MCF 10A (cell line): ENCODE measurements at regions not wholly inside any gene's neighbourhood (a gene's known extent, or its start where the extent isn't known, plus 50 kb on each side); places are given as distances from the start of the nearest gene placed in this dataset.

Experiments
- BruUV-seq: library from RNA; stranded (reverse); fragments of 400-500 nt; replicated peaks from 2 replicates; lab custom pipeline; 2021; lab: Mats Ljungman, UMichigan
- CTCF ChIA-PET: fragments of 300-600 bp; sonication (Branson Sonifier 250); formaldehyde crosslinking; extraction: SDS; loops from one replicate; lab custom pipeline; 2021; ENCODE audit warnings: antibody characterized with exemption, inconsistent platforms; lab: Yijun Ruan, JAX
- POLR2A ChIA-PET: fragments of 300-600, 350-650 bp; sonication (Branson Sonifier 250); formaldehyde crosslinking; extraction: SDS; loops from one replicate; lab custom pipeline; 2020; ENCODE audit warnings: antibody characterized with exemption, inconsistent platforms; lab: Yijun Ruan, JAX
- DNase-seq: peaks from one replicate; pipeline ENCODE4 v3.0.0-alpha.2; 2018; ENCODE audit not compliant: unreplicated experiment
- H3K27ac Mint-ChIP-seq: one replicate; pipeline ENCODE4 v1.8.0; 2022; ENCODE audit warnings: mild to moderate bottlenecking, low read depth, mixed read lengths; ENCODE audit not compliant: unreplicated experiment
- H3K27me3 Mint-ChIP-seq: one replicate; pipeline ENCODE4 v1.8.0; 2022; ENCODE audit warnings: mixed read lengths; ENCODE audit not compliant: insufficient read depth, unreplicated experiment
- H3K36me3 Mint-ChIP-seq: one replicate; pipeline ENCODE4 v1.8.0; 2022; ENCODE audit warnings: mild to moderate bottlenecking, moderate library complexity, mixed read lengths; ENCODE audit not compliant: insufficient read depth, unreplicated experiment
- H3K4me1 Mint-ChIP-seq: one replicate; pipeline ENCODE4 v1.8.0; 2022; ENCODE audit warnings: mixed read lengths; ENCODE audit not compliant: insufficient read depth, unreplicated experiment
- H3K4me3 Mint-ChIP-seq: one replicate; pipeline ENCODE4 v1.8.0; 2022; ENCODE audit warnings: mild to moderate bottlenecking, moderate library complexity, mixed read lengths; ENCODE audit not compliant: unreplicated experiment
- H3K9me3 Mint-ChIP-seq: one replicate; pipeline ENCODE4 v1.8.0; 2022; ENCODE audit warnings: mixed read lengths; ENCODE audit not compliant: unreplicated experiment
- CTCF ChIP-seq: fragments of 200-600 bp; IDR thresholded peaks from one replicate; pipeline ENCODE4 v1.8.0; 2022; ENCODE audit warnings: antibody characterized with exemption, mild to moderate bottlenecking; ENCODE audit not compliant: unreplicated experiment
- intact Hi-C: fragments of 100-400 bp; cut with micrococcal nuclease; formaldehyde crosslinking; loops from 2 replicates; pipeline ENCODE4 v1.14.1; 2022

- Mint-ChIP-seq H3K4me1 (peaks cover 12% of the 10 kb centered on the region), H3K27me3 (peaks cover 10% of the 10 kb centered on the region), H3K4me3 (no peak overlapping the region), H3K36me3 (no peaks in the 10 kb centered on the region), H3K9me3 (peaks cover 7% of the 10 kb centered on the region), H3K27ac (peak overlapping the region; percentile 59)
- peak; percentile 25 for DNase-seq
- CTCF ChIA-PET = interaction anchor here (0.6 to 1.2 kb wide), 4 partner anchors 13 to 1175 kb away, joined by 3 to 4 read pairs (median 3); no protein-coding TSS in a partner anchor
- no peak for TF ChIP-seq CTCF
- POLR2A ChIA-PET = no interaction called here
- no TSS peak for BruUV-seq
- intact Hi-C loops = no loop called here
Measured at GRCh38 chr7:136677471-136678365, 190.7 kb upstream of the CHRM2 start.

DNA sequence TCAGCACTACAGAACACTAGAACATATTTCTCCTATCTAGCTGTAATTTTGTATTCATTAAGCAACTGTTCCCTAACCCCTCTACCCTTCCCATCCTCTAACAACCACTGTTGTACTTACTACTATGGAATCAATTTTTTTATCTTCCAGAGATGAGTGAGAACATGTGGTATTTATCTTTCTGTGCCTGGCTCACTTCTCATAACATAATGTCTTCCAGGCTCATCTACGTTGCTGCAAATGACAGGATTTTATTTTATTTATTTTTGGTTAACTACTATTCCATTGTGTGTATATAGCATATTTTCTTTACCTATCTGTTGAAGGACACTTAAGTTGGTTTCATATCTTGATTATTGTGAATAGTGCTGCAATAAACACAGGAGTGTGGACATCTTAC lies 200.9 kb upstream of the CHRM2 start:
- H3K27me3 Mint-ChIP-seq = peaks cover 37% of the 10 kb centered on the region
- no peak overlapping the region for H3K4me3 Mint-ChIP-seq
- TF ChIP-seq CTCF = no peak
- H3K9me3 Mint-ChIP-seq = peaks cover 13% of the 10 kb centered on the region
- ChIA-PET POLR2A (no interaction called here), CTCF (no interaction called here)
- no TSS peak for BruUV-seq
- H3K4me1 Mint-ChIP-seq = no peaks in the 10 kb centered on the region
- intact Hi-C loops = no loop called here
- no peak for DNase-seq
- no peak overlapping the region for H3K27ac Mint-ChIP-seq
- no peaks in the 10 kb centered on the region for H3K36me3 Mint-ChIP-seq

GRCh38 chr7:136665878-136666509 lies 202.5 kb upstream of the CHRM2 start:
- peaks cover 52% of the 10 kb centered on the region for H3K27me3 Mint-ChIP-seq
- no peak overlapping the region for H3K27ac Mint-ChIP-seq
- H3K36me3 Mint-ChIP-seq = no peaks in the 10 kb centered on the region
- no peaks in the 10 kb centered on the region for H3K9me3 Mint-ChIP-seq
- no peak for DNase-seq
- ChIA-PET POLR2A (interaction anchor here (0.6 kb wide), 1 partner anchor 27 kb away, joined by 3 read pairs; no protein-coding TSS in a partner anchor), CTCF (no interaction called here)
- no TSS peak for BruUV-seq
- intact Hi-C loops = no loop called here
- no peak for TF ChIP-seq CTCF
- no peaks in the 10 kb centered on the region for H3K4me1 Mint-ChIP-seq
- no peak overlapping the region for H3K4me3 Mint-ChIP-seq

- no peak for TF ChIP-seq CTCF
- no peaks in the 10 kb centered on the region for H3K9me3 Mint-ChIP-seq
- peaks cover 41% of the 10 kb centered on the region for H3K27me3 Mint-ChIP-seq
- H3K4me1 Mint-ChIP-seq = no peaks in the 10 kb centered on the region
- no peaks in the 10 kb centered on the region for H3K36me3 Mint-ChIP-seq
- no peak overlapping the region for H3K4me3 Mint-ChIP-seq
- ChIA-PET POLR2A (no interaction called here), CTCF (interaction anchor here (0.6 to 0.8 kb wide), 3 partner anchors 13 to 220 kb away, joined by 3 to 4 read pairs (median 3); no protein-coding TSS in a partner anchor)
- no peak overlapping the region for H3K27ac Mint-ChIP-seq
- DNase-seq = no peak
- intact Hi-C loops = no loop called here
- no TSS peak for BruUV-seq
Measured at GRCh38 chr7:136664537-136664936, 203.9 kb upstream of the CHRM2 start.
